Stimulated activated CD4-positive, alpha-beta T cell treated with anti-CD3 and anti-CD28 coated beads, TNF-alpha, amount 100 ng/mL, for 4 hours (primary cell): ENCODE measurements at regions not wholly inside any gene's neighbourhood (a gene's known extent, or its start where the extent isn't known, plus 50 kb on each side); places are given as distances from the start of the nearest gene placed in this dataset.

ENCODE experiments used
- DNase-seq, 3 experiments: peaks; one replicate each; pipeline ENCODE4 v3.0.0-alpha.2; 2020; ENCODE audit warnings: low read depth in 3 of 3

DNA sequence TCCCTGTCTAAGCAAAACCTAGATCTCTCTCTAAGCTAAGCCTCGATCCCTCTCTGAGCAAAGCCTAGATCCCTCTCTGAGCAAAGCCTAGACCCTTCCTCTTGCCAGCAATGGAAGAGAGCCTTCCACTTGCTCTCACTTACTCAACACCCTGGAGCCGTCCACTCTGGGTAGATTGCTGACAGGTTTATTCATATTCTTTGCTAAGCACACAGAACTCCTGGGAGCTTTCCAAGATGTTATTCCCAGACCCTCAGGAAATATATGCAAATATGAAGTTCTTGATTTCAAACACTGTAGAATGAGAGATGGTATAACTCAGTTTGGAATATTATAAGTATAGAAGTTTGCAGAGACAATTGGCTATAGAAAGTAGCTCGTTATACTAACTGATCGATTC lies 503.8 kb upstream of the CELF2 start:
- DNase-seq = no peak

- DNase-seq = no peak
These were observed 502.9 kb upstream of the CELF2 start for GRCh38 chr10:10514797-10515196.

GRCh38 chr10:10515479-10516204 lies 502.0 kb upstream of the CELF2 start:
- DNase-seq = no peak

DNA sequence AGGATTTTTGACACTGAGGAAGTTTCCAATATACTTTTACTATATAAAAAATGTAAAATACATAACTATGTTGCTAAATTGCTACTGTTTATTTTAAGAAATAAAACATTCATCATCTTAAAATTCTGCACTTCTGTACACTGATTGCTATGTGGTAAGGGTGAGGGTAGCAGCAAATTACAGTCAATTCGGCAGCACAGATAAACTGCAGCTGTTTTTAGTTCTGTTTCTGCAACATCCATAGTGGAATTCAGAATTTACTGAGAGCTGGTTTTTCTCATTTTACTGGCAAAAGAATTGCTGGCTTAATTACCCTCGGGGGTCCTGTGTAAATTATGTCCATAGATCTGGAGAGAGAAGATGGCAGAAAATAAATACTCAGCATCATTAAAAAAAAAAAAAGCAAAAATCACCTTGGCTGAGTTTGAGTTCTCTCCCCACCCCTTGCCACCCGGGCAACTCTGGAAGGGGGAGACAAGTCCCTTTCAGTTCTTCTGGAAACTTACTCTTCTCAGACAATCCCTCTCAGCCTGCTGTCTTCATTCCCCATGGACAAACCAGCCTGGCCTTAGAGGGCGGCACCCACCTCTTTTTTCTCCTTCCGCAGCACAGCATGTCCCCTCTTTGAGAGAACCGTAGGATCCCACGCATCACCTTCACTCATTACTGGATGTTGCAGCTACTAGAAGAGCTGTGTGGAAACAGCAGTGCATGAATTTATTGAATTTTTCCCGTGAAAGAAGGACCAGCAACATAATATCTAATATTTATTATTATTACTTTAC lies 501.1 kb upstream of the CELF2 start:
- no peak for DNase-seq

GRCh38 chr10:10517866-10518265 lies 499.8 kb upstream of the CELF2 start:
- no peak for DNase-seq

DNA sequence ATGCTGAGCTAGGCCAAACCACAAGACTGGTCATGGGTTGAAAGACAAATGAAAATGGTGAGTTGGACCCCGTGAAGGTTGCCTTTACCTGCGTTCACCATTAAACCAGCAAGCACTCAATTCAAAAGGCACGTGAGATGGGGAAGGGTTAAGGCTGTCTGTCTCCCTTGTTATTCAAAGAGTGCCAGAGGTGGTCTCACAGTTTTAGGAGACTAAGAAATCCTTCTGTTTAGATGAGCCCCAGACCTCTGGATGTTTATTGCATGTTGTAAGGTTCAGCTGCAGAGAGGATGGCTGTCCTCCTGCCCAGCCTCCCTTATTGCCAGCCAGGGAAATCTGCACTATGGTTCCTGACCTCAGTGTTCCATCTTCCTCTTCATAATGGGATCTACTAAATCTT lies 498.0 kb upstream of the CELF2 start:
- no peak for DNase-seq

- no peak for DNase-seq
These were observed 496.9 kb upstream of the CELF2 start for GRCh38 chr10:10520491-10521385.

DNA sequence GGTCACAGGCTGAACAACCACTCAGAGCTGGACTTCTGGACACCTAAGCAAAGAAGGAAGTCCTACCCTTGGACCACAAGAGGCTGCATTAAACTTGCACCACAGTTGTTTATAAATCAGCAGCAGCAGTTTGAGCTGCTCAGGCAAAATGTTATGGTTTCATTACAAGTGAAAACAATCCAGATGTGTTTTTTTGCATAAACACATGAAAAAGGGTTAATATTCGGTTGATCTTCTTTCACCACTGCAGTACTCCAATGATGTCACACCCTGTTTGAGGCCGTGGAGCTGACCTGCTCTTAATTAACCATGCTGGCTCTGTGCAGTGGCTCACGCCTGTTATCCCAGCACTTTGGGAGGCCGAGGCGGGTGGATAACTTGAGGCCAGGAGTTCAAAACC lies 490.8 kb upstream of the CELF2 start:
- no peak for DNase-seq

DNA sequence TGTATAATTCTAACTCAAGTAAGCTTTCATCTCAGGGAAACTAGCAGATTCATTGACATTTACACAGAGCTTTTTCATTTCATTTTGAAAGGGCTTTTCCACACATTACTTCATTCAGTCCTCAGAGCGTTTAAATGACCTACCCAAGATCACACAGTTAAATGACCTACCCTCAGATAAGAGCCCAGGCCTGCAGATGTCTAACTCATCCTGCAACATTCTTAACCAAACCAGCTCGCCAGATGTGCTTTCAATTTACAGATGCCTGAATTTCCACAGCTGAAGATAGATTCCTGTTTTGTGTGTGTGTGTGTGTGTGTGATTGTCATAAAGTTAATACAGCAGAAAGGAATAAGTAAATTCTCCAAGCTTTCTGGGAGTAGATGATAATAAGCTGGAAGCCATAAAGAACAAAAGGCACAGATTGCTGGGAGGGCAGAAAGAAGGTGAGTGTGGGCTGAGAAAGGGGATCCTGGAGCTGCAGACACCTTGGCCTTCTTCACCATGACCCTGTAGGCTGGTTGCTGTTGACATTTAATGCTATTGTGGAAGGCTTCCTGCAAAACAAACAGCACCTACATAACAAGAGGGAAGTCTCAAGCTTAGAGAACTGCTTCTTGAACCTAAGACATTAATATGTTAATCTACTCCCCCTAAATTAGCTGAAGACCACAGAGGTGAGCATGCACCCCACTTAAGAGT lies 489.7 kb upstream of the CELF2 start:
- DNase-seq = no peak

DNA sequence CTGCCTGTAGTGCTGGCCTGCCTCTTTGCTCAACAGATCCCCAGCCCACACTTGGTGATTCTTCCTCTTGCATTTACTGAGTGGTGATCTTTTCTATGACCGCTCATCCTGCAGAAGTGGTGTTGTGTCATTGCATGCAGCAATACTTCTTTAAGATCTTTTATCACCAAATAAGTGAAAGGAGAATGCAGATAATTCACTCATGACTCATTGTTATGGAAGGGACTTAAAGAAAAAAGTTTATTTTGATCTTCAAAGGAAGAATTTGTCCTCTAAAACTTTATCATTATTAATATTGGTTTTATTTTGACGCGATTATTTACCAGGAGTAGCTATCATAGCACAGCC lies 489.1 kb upstream of the CELF2 start:
- DNase-seq = no peak

DNA sequence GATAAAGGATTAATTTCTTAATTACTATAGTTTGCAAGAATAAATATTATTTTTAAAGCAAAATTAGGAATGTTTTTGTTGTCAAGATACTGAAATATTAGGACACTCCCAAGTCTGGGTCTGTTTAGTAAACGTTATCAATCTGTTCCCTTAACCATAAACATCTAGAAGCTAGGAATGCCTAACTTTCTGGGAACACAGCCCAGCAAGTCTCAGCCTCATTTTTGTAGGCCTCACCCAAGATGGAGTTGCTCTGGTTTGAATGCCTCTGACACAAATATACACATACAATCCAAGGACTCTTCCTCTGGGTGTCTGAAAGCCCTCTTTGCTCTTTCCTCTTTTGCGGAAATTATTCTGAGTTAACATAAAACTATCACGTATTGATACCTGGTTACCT lies 487.4 kb upstream of the CELF2 start:
- no peak for DNase-seq

DNA sequence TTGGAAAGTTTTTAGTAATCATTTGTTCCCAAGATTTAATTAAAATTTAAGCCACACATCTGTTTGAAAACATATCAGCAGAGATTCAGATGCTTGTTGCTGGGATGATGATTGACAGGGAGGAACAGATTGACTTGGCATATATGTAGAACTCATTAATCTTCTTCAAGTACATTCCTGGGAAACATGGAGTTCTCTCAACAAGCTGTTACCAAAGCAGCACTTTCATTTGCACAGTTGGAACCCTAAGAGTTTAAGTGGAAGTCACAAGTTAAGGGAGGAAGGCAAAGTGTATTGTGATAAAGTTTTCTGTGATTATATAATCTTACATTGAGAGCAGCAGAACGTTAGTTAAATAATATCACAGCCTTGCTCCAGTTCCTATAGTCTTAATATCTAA lies 485.4 kb upstream of the CELF2 start:
- DNase-seq = no peak

DNA sequence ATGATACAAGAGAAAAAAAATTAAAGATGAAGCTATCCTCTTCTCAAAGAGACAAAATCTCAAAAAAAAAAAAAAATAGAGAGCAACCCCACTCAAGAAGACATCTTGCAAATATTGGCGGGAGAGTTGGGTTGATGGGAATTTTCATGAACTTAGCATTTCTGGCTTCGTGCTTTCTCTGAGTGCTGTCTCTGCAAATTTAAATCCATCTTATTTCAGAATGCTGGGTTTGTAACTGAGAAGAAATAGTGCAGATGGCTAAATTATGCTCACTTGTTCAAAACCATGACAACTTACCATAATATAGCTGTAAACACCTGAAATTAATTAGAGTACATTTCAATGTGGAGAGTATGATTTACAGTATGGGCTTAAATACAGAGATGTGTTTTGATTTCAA lies 484.8 kb upstream of the CELF2 start:
- DNase-seq = no peak

- DNase-seq = no peak
These were observed 484.2 kb upstream of the CELF2 start for GRCh38 chr10:10533437-10533836.

DNA sequence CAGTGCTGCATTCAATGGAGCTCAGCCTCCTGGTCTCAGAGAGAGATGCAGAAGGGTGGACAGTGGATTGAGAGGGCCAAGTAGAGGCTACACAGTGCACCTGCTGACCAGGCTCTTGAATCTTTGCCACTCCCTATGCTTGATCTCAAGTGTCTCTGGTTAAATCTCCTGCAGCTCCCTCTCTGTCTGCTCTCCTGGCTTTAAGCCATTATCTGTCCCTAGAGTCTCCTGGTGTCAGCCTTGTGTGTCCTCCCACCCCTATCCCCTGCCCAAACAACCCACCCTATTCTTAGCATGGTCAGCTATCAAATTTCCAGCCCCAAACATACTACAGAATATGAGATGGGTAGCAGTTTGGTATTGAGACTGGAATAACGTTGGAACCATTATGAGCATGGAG lies 479.3 kb upstream of the CELF2 start:
- DNase-seq = no peak

DNA sequence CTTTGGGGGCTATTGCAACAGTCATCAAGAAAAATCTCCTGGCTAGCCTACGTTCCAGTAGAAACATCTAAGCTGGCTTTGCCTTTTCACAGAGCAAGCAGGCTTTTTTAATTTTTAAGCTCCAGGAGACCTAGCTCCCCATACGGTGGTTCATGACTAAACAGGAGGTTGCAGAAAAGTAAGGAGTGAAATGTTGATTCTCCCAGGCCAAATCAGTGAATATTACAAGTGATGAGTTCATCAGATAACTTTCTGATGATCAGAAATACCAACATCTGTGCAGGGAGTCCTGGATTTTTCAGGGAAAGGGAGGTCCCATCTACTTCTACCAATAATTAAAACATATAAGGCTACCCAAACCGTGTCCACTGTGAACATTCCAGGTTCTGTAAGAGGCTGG lies 477.3 kb upstream of the CELF2 start:
- no peak for DNase-seq

- no peak for DNase-seq
These were observed 475.2 kb upstream of the CELF2 start for GRCh38 chr10:10542477-10542876.

DNA sequence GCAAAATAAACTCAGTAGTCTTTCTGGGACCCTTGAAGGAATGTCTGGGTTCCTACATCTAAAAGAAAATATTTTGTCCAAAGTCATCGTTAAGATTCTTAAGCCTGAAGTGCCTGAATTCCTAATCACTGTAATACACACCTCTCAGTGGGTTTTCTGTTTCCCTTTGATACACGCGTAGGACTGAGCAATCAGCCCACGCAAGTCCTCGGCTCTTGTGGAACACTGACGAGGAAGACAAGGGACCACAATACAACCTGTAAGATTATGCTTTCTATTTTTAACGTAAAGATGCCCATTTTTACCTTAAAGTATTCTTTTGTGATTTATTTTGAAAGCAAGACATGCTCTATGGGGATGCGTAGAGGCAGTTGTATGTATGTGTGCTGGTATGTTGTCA lies 472.8 kb upstream of the CELF2 start:
- DNase-seq = no peak

DNA sequence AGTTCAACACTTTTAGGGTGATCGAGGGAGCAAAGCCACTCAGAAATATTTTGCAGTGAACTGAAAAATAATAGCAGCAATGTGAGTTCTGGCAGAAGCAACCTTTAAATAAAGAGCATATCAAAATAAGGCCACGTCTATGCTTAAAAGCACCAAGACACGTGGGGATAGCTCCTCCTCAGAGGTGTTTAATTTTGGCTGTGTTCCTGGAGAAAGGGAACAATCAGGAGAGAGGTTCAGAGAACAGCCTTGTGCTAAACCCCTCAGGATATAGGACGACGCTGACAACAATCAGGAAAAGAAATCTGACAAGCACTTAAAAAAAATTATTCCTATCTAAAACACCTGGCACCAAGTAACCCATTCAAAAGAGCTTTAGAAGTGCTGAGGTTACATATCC lies 471.9 kb upstream of the CELF2 start:
- no peak for DNase-seq

DNA sequence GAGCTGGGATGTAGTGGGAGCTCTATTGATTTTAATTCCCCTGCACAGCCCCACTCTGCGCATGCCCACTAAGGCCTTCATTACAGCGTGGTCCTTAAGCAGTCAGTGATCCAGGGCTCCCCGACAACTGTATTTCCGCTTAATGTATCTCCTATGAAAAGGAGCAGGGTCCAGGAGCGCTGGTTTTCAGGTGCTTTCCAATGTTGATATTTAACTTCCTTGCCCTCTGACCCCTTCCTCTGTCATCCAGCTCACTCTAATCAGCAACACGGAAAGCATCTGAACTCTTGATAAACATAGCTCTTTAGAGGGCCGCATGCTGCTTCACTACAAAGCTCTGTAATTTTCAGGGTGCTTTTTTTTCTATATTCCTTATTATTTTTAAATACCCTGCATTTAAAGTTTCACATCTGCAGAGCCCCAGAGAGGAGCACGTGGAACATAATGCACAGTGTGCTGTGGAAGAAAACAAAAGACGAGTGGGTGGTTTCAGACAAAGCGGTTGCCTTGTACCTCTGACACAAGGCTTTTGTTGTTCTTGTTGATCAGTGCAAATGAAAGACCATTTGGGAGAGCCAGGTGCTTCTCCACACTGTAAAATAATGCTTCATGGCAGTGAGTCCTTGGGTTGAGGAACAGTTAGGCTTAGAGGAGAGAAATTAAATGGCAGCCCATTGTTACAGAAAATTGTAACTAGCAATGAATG lies 465.9 kb upstream of the CELF2 start:
- DNase-seq = no peak

DNA sequence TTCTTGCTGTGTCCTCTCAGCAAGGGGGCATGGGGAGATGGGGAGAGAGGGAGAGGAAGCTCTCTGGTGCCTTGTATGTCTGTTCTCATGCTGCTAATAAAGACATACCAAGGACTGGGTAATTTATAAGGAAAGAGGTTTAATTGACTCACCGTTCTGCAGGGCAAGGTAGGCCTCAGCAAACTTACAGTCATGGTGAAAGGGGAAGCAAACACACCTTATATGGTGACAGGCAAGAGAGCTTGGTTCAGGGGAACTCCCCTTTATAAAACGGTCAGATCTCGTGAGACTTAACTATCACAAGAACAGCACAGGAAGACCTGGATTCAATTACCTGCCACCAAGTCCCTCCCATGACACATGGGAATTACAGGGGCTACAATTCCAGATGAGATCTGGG lies 464.7 kb upstream of the CELF2 start:
- DNase-seq = no peak
